Peyer's patch (tissue), 4 donors: ENCODE measurements at regions not wholly inside any gene's neighbourhood (a gene's known extent, or its start where the extent isn't known, plus 50 kb on each side); places are given as distances from the start of the nearest gene placed in this dataset.

ENCODE experiments used
- DNase-seq, 3 donors: peaks; one replicate each; pipeline ENCODE4 v3.0.0-alpha.2; 2017 to 2019
- H3K27ac ChIP-seq, 4 donors: fragments of 200-600 bp; sonication (generic); one replicate each; pipeline ENCODE4 v1.5.1; 2016 to 2019
- H3K27me3 ChIP-seq, 2 donors: fragments of 200-600 bp; sonication (generic); one replicate each; pipeline ENCODE4 v1.5.1; 2019
- H3K36me3 ChIP-seq, 3 donors: fragments of 200-600 bp; sonication (generic); one replicate each; pipeline ENCODE4 v1.5.1; 2016 to 2019
- H3K4me1 ChIP-seq, 4 donors: fragments of 200-600 bp; sonication (generic); one replicate each; pipeline ENCODE4 v1.5.1; 2016 to 2019
- H3K4me3 ChIP-seq, 4 donors: fragments of 200-600 bp; sonication (generic); 1 replicate in 3 of 4; 2 replicates in 1 of 4; pipeline ENCODE4 v1.5.1; 2016 to 2019; ENCODE audit warnings: mild to moderate bottlenecking in 1 of 4
- H3K9me3 ChIP-seq, 4 donors: fragments of 200-600 bp; sonication (generic); one replicate each; pipeline ENCODE4 v1.5.1; 2016 to 2019; ENCODE audit warnings: mild to moderate bottlenecking in 1 of 4
- POLR2A ChIP-seq, 2 donors: fragments of 450-650 bp; IDR thresholded peaks; one replicate each; pipeline ENCODE4 v1.5.1; 2017; ENCODE audit warnings: antibody characterized with exemption in 2 of 2, mild to moderate bottlenecking in 2 of 2, moderate library complexity in 2 of 2
- TF ChIP-seq, protein P1 (sequence below), 6 experiments: fragments of 450-650 bp in 4 of 6; fragments of 200-600 bp in 2 of 6; sonication (generic) in 1 of 6; IDR thresholded peaks; one replicate each; pipeline ENCODE4 v1.5.1; 2017 to 2019; ENCODE audit warnings: antibody characterized with exemption in 6 of 6, mild to moderate bottlenecking in 3 of 6, moderate library complexity in 1 of 6

DNA sequence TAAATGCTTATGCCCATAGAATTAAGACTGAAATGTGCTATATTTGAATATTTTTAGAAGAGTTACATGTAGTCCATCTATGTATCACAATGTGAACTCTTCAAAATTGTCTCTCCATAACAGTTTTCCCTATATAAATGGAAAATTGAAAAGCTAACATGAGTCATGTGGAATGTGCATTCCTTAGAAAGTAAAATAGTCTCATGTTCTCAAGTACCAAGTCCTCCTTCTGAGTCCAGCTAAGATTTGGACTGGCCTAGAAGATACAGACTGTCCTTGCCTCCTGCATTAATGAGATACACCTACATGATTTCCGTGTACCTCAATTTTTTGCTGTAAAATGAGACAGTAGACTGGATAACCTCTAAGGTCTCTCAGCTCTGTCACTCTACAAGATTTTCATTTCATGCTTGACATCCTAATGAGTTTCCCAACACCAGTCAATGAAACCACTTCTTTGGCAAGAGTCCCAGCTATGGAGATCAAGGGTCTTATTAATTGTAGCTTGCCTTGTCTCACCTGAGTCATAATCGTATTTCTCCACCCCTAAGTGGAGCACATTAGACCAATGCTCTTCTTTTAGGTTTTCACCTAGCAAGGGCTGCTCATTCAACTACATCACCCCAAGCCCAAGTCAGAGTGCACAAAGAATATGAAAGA, 350.6 kb upstream of the IL12A start:
- Histone ChIP-seq H3K27me3 (no peaks in the 10 kb centered on the region), H3K4me3 (no peak overlapping the region), H3K27ac (no peak overlapping the region), H3K9me3 (no peaks in the 10 kb centered on the region), H3K36me3 (no peaks in the 10 kb centered on the region), H3K4me1 (no peaks in the 10 kb centered on the region)
- no peak for DNase-seq
- TF ChIP-seq, protein P1, sequence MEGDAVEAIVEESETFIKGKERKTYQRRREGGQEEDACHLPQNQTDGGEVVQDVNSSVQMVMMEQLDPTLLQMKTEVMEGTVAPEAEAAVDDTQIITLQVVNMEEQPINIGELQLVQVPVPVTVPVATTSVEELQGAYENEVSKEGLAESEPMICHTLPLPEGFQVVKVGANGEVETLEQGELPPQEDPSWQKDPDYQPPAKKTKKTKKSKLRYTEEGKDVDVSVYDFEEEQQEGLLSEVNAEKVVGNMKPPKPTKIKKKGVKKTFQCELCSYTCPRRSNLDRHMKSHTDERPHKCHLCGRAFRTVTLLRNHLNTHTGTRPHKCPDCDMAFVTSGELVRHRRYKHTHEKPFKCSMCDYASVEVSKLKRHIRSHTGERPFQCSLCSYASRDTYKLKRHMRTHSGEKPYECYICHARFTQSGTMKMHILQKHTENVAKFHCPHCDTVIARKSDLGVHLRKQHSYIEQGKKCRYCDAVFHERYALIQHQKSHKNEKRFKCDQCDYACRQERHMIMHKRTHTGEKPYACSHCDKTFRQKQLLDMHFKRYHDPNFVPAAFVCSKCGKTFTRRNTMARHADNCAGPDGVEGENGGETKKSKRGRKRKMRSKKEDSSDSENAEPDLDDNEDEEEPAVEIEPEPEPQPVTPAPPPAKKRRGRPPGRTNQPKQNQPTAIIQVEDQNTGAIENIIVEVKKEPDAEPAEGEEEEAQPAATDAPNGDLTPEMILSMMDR (IDR thresholded peaks at IDR 0.05) = no peak
- no peak for TF ChIP-seq POLR2A (IDR thresholded peaks at IDR 0.05)

DNA sequence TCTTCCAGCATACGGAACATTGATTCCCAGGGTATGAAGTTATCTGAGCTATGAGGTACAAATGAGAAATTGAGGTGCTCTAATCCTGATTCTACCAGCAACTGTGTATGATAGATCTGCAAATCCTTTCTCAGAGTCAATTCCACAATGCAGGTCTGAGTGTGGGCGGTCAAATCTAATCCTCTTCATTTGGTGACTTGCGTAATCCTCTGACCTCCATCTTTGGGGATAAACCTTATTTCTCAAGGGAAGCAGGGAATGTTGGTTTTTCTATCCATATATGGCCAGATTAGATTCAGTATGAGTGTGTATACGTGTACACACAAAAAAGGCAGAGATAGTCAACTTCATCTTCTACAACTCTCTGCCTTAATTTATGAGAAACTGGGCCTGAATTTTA, 348.4 kb upstream of the IL12A start:
- no peak for DNase-seq
- Histone ChIP-seq H3K27me3 (no peaks in the 10 kb centered on the region), H3K4me3 (no peak overlapping the region), H3K9me3 (no peaks in the 10 kb centered on the region), H3K27ac (no peak overlapping the region), H3K4me1 (no peaks in the 10 kb centered on the region), H3K36me3 (no peaks in the 10 kb centered on the region)
- TF ChIP-seq POLR2A (IDR thresholded peaks at IDR 0.05) = no peak
- TF ChIP-seq, protein P1 (IDR thresholded peaks at IDR 0.05) = no peak

DNA sequence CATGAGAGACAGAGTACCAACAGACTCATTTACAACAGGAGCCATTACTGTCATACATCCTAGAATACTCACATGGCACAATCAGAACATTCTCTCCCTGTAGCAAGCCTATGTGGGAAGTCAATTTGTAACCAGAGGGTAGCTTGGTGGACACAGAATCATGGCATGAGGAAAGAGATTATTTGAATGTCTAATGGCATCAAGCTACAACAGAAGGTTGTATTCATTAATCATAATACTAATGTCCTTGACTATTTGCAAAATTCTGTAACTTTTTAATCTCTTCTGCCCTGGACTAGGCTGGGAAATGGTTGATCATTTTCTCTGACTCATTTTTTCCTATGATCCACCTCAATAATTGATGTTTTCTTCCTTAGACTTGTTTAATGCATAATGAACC, 345.2 kb upstream of the IL12A start:
- Histone ChIP-seq H3K27ac (no peak overlapping the region), H3K4me3 (no peak overlapping the region), H3K27me3 (no peaks in the 10 kb centered on the region), H3K36me3 (no peaks in the 10 kb centered on the region), H3K4me1 (no peaks in the 10 kb centered on the region), H3K9me3 (no peaks in the 10 kb centered on the region)
- TF ChIP-seq, protein P1 (IDR thresholded peaks at IDR 0.05) = no peak
- no peak for TF ChIP-seq POLR2A (IDR thresholded peaks at IDR 0.05)
- DNase-seq = no peak

DNA sequence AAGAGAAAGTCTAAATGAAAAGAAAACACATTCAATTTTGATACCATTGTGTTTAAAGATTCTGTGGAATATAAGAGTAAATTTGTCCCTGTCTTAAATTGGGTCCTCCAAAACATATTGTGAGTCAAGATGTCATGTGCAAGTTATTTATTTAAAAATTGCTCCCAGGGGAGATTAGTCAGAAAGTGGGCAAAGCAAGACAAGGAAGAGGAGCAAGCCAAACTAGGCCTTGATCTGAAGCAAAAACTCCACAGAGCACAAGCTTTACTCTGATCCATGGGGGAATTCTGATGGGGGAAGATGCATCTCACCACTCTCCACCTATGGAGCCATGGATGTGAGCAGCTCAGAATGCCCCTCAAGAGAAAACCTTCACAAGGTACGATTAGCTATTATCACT, 342.8 kb upstream of the IL12A start:
- Histone ChIP-seq H3K4me1 (no peaks in the 10 kb centered on the region), H3K4me3 (no peak overlapping the region), H3K36me3 (no peaks in the 10 kb centered on the region), H3K9me3 (no peaks in the 10 kb centered on the region), H3K27ac (no peak overlapping the region), H3K27me3 (no peaks in the 10 kb centered on the region)
- no peak for TF ChIP-seq POLR2A (IDR thresholded peaks at IDR 0.05)
- TF ChIP-seq, protein P1 (IDR thresholded peaks at IDR 0.05) = no peak
- no peak for DNase-seq

DNA sequence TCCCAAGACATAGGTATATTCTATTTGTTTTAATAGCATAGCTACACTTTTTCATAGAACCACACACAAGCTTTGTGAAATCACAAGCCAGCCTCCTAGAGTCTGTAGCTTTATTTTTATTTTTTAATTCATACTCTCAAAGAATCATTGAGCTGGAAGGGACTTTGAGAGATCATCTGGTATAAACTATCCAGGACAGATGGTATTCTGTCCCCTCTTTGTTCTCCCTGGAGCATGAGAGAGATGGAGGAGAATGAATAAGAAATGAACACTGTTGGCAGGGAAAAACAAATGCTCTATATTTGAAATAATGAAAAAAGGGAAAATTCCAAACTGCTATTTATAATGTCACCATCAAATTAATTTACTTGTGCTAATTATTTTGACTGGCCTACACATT, 338.7 kb upstream of the IL12A start:
- Histone ChIP-seq H3K27me3 (no peaks in the 10 kb centered on the region), H3K4me1 (no peaks in the 10 kb centered on the region), H3K36me3 (no peaks in the 10 kb centered on the region), H3K27ac (no peak overlapping the region), H3K4me3 (no peak overlapping the region), H3K9me3 (no peaks in the 10 kb centered on the region)
- TF ChIP-seq, protein P1 (IDR thresholded peaks at IDR 0.05) = no peak
- no peak for TF ChIP-seq POLR2A (IDR thresholded peaks at IDR 0.05)
- DNase-seq = no peak

DNA sequence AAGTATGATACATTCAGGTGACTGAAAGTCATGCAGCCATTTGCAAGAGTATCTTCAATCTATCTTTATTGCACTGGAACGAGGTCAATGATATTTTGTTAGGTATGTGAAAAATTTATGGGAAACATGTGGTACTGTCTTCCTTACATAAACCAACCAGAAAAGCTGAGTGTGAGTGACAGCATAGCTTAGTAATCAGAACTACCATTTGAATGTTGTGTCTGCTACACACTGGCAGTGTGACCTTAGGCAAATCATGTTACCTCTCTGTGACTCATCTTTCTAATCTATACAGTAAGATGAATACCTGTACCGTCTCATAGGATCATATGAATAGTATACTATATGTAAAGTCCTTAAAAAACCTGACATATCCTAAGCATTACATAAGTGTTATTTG, 337.9 kb upstream of the IL12A start:
- Histone ChIP-seq H3K27ac (no peak overlapping the region), H3K4me1 (no peaks in the 10 kb centered on the region), H3K36me3 (no peaks in the 10 kb centered on the region), H3K9me3 (no peaks in the 10 kb centered on the region), H3K4me3 (no peak overlapping the region), H3K27me3 (no peaks in the 10 kb centered on the region)
- no peak for TF ChIP-seq POLR2A (IDR thresholded peaks at IDR 0.05)
- TF ChIP-seq, protein P1 (IDR thresholded peaks at IDR 0.05) = no peak
- no peak for DNase-seq
